ENCODE measurements at regions not wholly inside any gene's neighbourhood (a gene's known extent, or its start where the extent isn't known, plus 50 kb on each side); places are given as distances from the start of the nearest gene placed in this dataset.

GRCh38 chr7:115731796-115732471, 298.6 kb downstream of the TFEC start:
- no peaks in the 10 kb centered on the region for H3K4me1 ChIP-seq (ENCODE audit: control insufficient read depth, insufficient read depth, low read length)
- H3K9me3 ChIP-seq (replicated peaks; ENCODE audit: low read length) = no peaks in the 10 kb centered on the region
- no peaks in the 10 kb centered on the region for H3K27me3 ChIP-seq (ENCODE audit: control insufficient read depth, insufficient read depth, low read length)

GRCh38 chr7:115728518-115728917, 302.0 kb downstream of the TFEC start:
- Histone ChIP-seq H3K4me2 (ENCODE audit: low read length) (no peak overlapping the region), H3K27me3 (ENCODE audit: control insufficient read depth, insufficient read depth, low read length) (no peaks in the 10 kb centered on the region), H3K4me3 (ENCODE audit: low read length) (no peak overlapping the region), H3K9me3 (replicated peaks; ENCODE audit: low read length) (no peaks in the 10 kb centered on the region), H3K36me3 (ENCODE audit: insufficient read depth, low read length) (no peaks in the 10 kb centered on the region), H3K4me1 (ENCODE audit: control insufficient read depth, insufficient read depth, low read length) (no peaks in the 10 kb centered on the region), H3K9ac (ENCODE audit: low read depth, low read length) (no peak overlapping the region)

More at GRCh38 chr7:115731796-115732471, 298.6 kb downstream of the TFEC start:
- no peaks in the 10 kb centered on the region for H3K36me3 ChIP-seq (ENCODE audit: insufficient read depth, low read length)
- H3K9ac ChIP-seq (ENCODE audit: low read depth, low read length) = no peak overlapping the region
- H3K4me3 ChIP-seq (ENCODE audit: low read length) = no peak overlapping the region
- H3K4me2 ChIP-seq (ENCODE audit: low read length) = no peak overlapping the region

- Histone ChIP-seq H3K36me3 (ENCODE audit: insufficient read depth, low read length) (no peaks in the 10 kb centered on the region), H3K9ac (ENCODE audit: low read depth, low read length) (no peak overlapping the region), H3K27me3 (ENCODE audit: control insufficient read depth, insufficient read depth, low read length) (no peaks in the 10 kb centered on the region), H3K4me1 (ENCODE audit: control insufficient read depth, insufficient read depth, low read length) (no peaks in the 10 kb centered on the region), H3K9me3 (replicated peaks; ENCODE audit: low read length) (no peaks in the 10 kb centered on the region), H3K4me2 (ENCODE audit: low read length) (no peak overlapping the region), H3K4me3 (ENCODE audit: low read length) (no peak overlapping the region)
These were observed 306.0 kb downstream of the TFEC start for GRCh38 chr7:115724400-115725056.

- Histone ChIP-seq H3K4me2 (ENCODE audit: low read length) (no peak overlapping the region), H3K27me3 (ENCODE audit: control insufficient read depth, insufficient read depth, low read length) (no peaks in the 10 kb centered on the region), H3K4me3 (ENCODE audit: low read length) (no peak overlapping the region), H3K4me1 (ENCODE audit: control insufficient read depth, insufficient read depth, low read length) (no peaks in the 10 kb centered on the region), H3K9me3 (replicated peaks; ENCODE audit: low read length) (no peaks in the 10 kb centered on the region), H3K36me3 (ENCODE audit: insufficient read depth, low read length) (no peaks in the 10 kb centered on the region), H3K9ac (ENCODE audit: low read depth, low read length) (no peak overlapping the region)
These were observed 308.1 kb downstream of the TFEC start for GRCh38 chr7:115722302-115722977.

GRCh38 chr7:115721293-115722217, 309.0 kb downstream of the TFEC start:
- Histone ChIP-seq H3K9ac (ENCODE audit: low read depth, low read length) (no peak overlapping the region), H3K4me3 (ENCODE audit: low read length) (no peak overlapping the region), H3K27me3 (ENCODE audit: control insufficient read depth, insufficient read depth, low read length) (no peaks in the 10 kb centered on the region), H3K9me3 (replicated peaks; ENCODE audit: low read length) (no peaks in the 10 kb centered on the region), H3K4me2 (ENCODE audit: low read length) (no peak overlapping the region), H3K36me3 (ENCODE audit: insufficient read depth, low read length) (no peaks in the 10 kb centered on the region), H3K4me1 (ENCODE audit: control insufficient read depth, insufficient read depth, low read length) (no peaks in the 10 kb centered on the region)

GRCh38 chr7:115719963-115720362, 310.6 kb downstream of the TFEC start:
- Histone ChIP-seq H3K27me3 (ENCODE audit: control insufficient read depth, insufficient read depth, low read length) (no peaks in the 10 kb centered on the region), H3K4me1 (ENCODE audit: control insufficient read depth, insufficient read depth, low read length) (no peaks in the 10 kb centered on the region), H3K4me3 (ENCODE audit: low read length) (no peak overlapping the region), H3K9me3 (replicated peaks; ENCODE audit: low read length) (no peaks in the 10 kb centered on the region), H3K9ac (ENCODE audit: low read depth, low read length) (no peak overlapping the region), H3K36me3 (ENCODE audit: insufficient read depth, low read length) (no peaks in the 10 kb centered on the region), H3K4me2 (ENCODE audit: low read length) (no peak overlapping the region)

GRCh38 chr7:115709664-115710063, 320.9 kb downstream of the TFEC start:
- Histone ChIP-seq H3K4me2 (ENCODE audit: low read length) (no peak overlapping the region), H3K4me3 (ENCODE audit: low read length) (no peak overlapping the region), H3K9ac (ENCODE audit: low read depth, low read length) (no peak overlapping the region), H3K27me3 (ENCODE audit: control insufficient read depth, insufficient read depth, low read length) (no peaks in the 10 kb centered on the region), H3K36me3 (ENCODE audit: insufficient read depth, low read length) (no peaks in the 10 kb centered on the region), H3K9me3 (replicated peaks; ENCODE audit: low read length) (no peaks in the 10 kb centered on the region), H3K4me1 (ENCODE audit: control insufficient read depth, insufficient read depth, low read length) (no peaks in the 10 kb centered on the region)

- no peak overlapping the region for H3K4me2 ChIP-seq (ENCODE audit: low read length)
- H3K27me3 ChIP-seq (ENCODE audit: control insufficient read depth, insufficient read depth, low read length) = no peaks in the 10 kb centered on the region
- H3K4me3 ChIP-seq (ENCODE audit: low read length) = no peak overlapping the region
- no peaks in the 10 kb centered on the region for H3K9me3 ChIP-seq (replicated peaks; ENCODE audit: low read length)
- H3K4me1 ChIP-seq (ENCODE audit: control insufficient read depth, insufficient read depth, low read length) = no peaks in the 10 kb centered on the region
- no peaks in the 10 kb centered on the region for H3K36me3 ChIP-seq (ENCODE audit: insufficient read depth, low read length)
- H3K9ac ChIP-seq (ENCODE audit: low read depth, low read length) = no peak overlapping the region
These were observed 322.6 kb downstream of the TFEC start for GRCh38 chr7:115708013-115708341.

GRCh38 chr7:115707258-115708012, 323.1 kb downstream of the TFEC start:
- Histone ChIP-seq H3K4me2 (ENCODE audit: low read length) (no peak overlapping the region), H3K36me3 (ENCODE audit: insufficient read depth, low read length) (no peaks in the 10 kb centered on the region)

GRCh38 chr7:115704884-115705283, 325.7 kb downstream of the TFEC start:
- Histone ChIP-seq H3K4me1 (ENCODE audit: control insufficient read depth, insufficient read depth, low read length) (no peaks in the 10 kb centered on the region), H3K9me3 (replicated peaks; ENCODE audit: low read length) (no peaks in the 10 kb centered on the region), H3K36me3 (ENCODE audit: insufficient read depth, low read length) (no peaks in the 10 kb centered on the region), H3K9ac (ENCODE audit: low read depth, low read length) (no peak overlapping the region), H3K4me2 (ENCODE audit: low read length) (no peak overlapping the region), H3K4me3 (ENCODE audit: low read length) (no peak overlapping the region), H3K27me3 (ENCODE audit: control insufficient read depth, insufficient read depth, low read length) (no peaks in the 10 kb centered on the region)

More at GRCh38 chr7:115707258-115708012, 323.1 kb downstream of the TFEC start:
- H3K9ac ChIP-seq (ENCODE audit: low read depth, low read length) = no peak overlapping the region
- no peaks in the 10 kb centered on the region for H3K27me3 ChIP-seq (ENCODE audit: control insufficient read depth, insufficient read depth, low read length)
- H3K4me1 ChIP-seq (ENCODE audit: control insufficient read depth, insufficient read depth, low read length) = no peaks in the 10 kb centered on the region
- H3K4me3 ChIP-seq (ENCODE audit: low read length) = no peak overlapping the region
- H3K9me3 ChIP-seq (replicated peaks; ENCODE audit: low read length) = no peaks in the 10 kb centered on the region

Data from skeletal muscle satellite cell (primary cell).